PC-9 (cell line): ENCODE measurements at regions not wholly inside any gene's neighbourhood (a gene's known extent, or its start where the extent isn't known, plus 50 kb on each side); places are given as distances from the start of the nearest gene placed in this dataset.

Source experiments
- BruUV-seq: library from RNA; stranded (reverse); fragments of 400-500 nt; replicated peaks from 2 replicates; lab custom pipeline; 2021; lab: Mats Ljungman, UMichigan
- CTCF ChIA-PET: fragments of 300-600 bp; sonication (Branson Sonifier 250); formaldehyde crosslinking; loops from one replicate; lab custom pipeline; 2022; ENCODE audit warnings: antibody characterized with exemption; lab: Charles Lee
- POLR2A ChIA-PET: fragments of 300-600 bp; sonication (Branson Sonifier 250); formaldehyde crosslinking; loops from one replicate; lab custom pipeline; 2022; ENCODE audit warnings: antibody characterized with exemption; ENCODE audit not compliant: unreplicated experiment; lab: Charles Lee
- DNase-seq, 2 experiments: peaks; one replicate each; pipeline versions ENCODE4 v3.0.0 to v3.0.0-alpha.2; 2015 to 2022; ENCODE audit warnings: mixed read lengths in 1 of 2
- H2AFZ ChIP-seq: fragments of 200-600 bp; sonication (generic); 2 replicates; pipeline ENCODE4 v1.8.1; 2017; ENCODE audit warnings: antibody characterized with exemption
- H3F3A ChIP-seq: fragments of 200-600 bp; sonication (generic); 2 replicates; pipeline ENCODE4 v1.8.1; 2017; ENCODE audit warnings: antibody characterized with exemption, mild to moderate bottlenecking, low read depth; ENCODE audit not compliant: insufficient read depth
- H3K27ac ChIP-seq: fragments of 200-600 bp; sonication (generic); 2 replicates; pipeline ENCODE4 v1.6.1; 2016; ENCODE audit warnings: mixed run types
- H3K27me3 ChIP-seq: fragments of 200-600 bp; sonication (generic); 2 replicates; pipeline ENCODE4 v1.6.1; 2016; ENCODE audit warnings: low read depth, mixed run types; ENCODE audit not compliant: insufficient read depth
- H3K36me3 ChIP-seq: fragments of 200-600 bp; sonication (generic); 2 replicates; pipeline ENCODE4 v1.6.1; 2016; ENCODE audit warnings: low read depth, mixed run types
- H3K4me1 ChIP-seq: fragments of 200-600 bp; sonication (generic); replicated peaks from 2 replicates; pipeline ENCODE4 v1.6.1; 2016; ENCODE audit warnings: mixed run types; ENCODE audit not compliant: insufficient read depth
- H3K4me2 ChIP-seq: fragments of 200-600 bp; sonication (generic); 2 replicates; pipeline ENCODE4 v1.6.1; 2017; ENCODE audit warnings: mixed run types
- H3K4me3 ChIP-seq: fragments of 200-600 bp; sonication (generic); 2 replicates; pipeline ENCODE4 v1.6.1; 2016; ENCODE audit warnings: mixed run types
- H3K79me2 ChIP-seq: fragments of 200-600 bp; sonication (generic); 2 replicates; pipeline ENCODE4 v1.6.1; 2017; ENCODE audit warnings: low read depth, mixed run types
- H3K9me2 ChIP-seq: fragments of 200-600 bp; sonication (generic); 2 replicates; pipeline ENCODE4 v1.8.1; 2017; ENCODE audit warnings: mild to moderate bottlenecking; ENCODE audit not compliant: insufficient read depth
- H3K9me3 ChIP-seq: fragments of 200-600 bp; sonication (generic); 2 replicates; pipeline ENCODE4 v1.8.1; 2016; ENCODE audit warnings: low read depth; ENCODE audit not compliant: insufficient read depth
- H4K20me1 ChIP-seq: fragments of 200-600 bp; sonication (generic); 2 replicates; pipeline ENCODE4 v1.8.1; 2017; ENCODE audit not compliant: insufficient read depth
- CTCF ChIP-seq: fragments of 200-600 bp; sonication (generic); conservative IDR thresholded peaks from 2 replicates; pipeline ENCODE4 v1.6.1; 2017; ENCODE audit warnings: mixed run types, antibody characterized with exemption, mild to moderate bottlenecking, moderate library complexity
- EZH2 ChIP-seq: fragments of 200-600 bp; sonication (generic); IDR thresholded peaks from 2 replicates; pipeline ENCODE4 v1.8.0; 2017; ENCODE audit warnings: antibody characterized with exemption, low read depth
- intact Hi-C: fragments of 100-400 bp; cut with micrococcal nuclease; formaldehyde crosslinking; loops from one replicate; pipeline ENCODE4 v1.10.0; 2022; ENCODE audit not compliant: unreplicated experiment

GRCh38 chr1:213605732-213606131, 382.0 kb upstream of the PROX1 start:
- H3K9me2 ChIP-seq, result no peaks in the 10 kb centered on the region
- no peaks in the 10 kb centered on the region for H3K36me3 ChIP-seq
- H3K79me2 ChIP-seq, result no peaks in the 10 kb centered on the region
- DNase-seq, result no peak
- no peak for TF ChIP-seq EZH2
- TF ChIP-seq CTCF, result no peak
- H3K4me2 ChIP-seq, result no peak overlapping the region
- H3F3A ChIP-seq, result no peaks in the 10 kb centered on the region
- H3K27ac ChIP-seq, result no peak overlapping the region
- no peaks in the 10 kb centered on the region for H4K20me1 ChIP-seq
- H3K4me1 ChIP-seq, result no peaks in the 10 kb centered on the region
- BruUV-seq, result no TSS peak
- intact Hi-C loops, result no loop called here
- no peaks in the 10 kb centered on the region; the same call in 1 of the 2 replicates for H3K9me3 ChIP-seq
- ChIA-PET CTCF (no interaction called here), POLR2A (no interaction called here)
- H3K27me3 ChIP-seq, result no peaks in the 10 kb centered on the region
- H3K4me3 ChIP-seq, result no peak overlapping the region
- no peak overlapping the region for H2AFZ ChIP-seq

- intact Hi-C loops, result no loop called here
- no peaks in the 10 kb centered on the region for H3K4me1 ChIP-seq
- H3K4me2 ChIP-seq, result no peak overlapping the region
- TF ChIP-seq EZH2, result no peak
- no peak for TF ChIP-seq CTCF
- no peak overlapping the region for H3K27ac ChIP-seq
- H3K79me2 ChIP-seq, result no peaks in the 10 kb centered on the region
- H4K20me1 ChIP-seq, result no peaks in the 10 kb centered on the region
- ChIA-PET CTCF (no interaction called here), POLR2A (no interaction called here)
- no peak for DNase-seq
- no peak overlapping the region for H2AFZ ChIP-seq
- no peaks in the 10 kb centered on the region for H3K9me2 ChIP-seq
- no peaks in the 10 kb centered on the region for H3K27me3 ChIP-seq
- H3K36me3 ChIP-seq, result no peaks in the 10 kb centered on the region
- H3K4me3 ChIP-seq, result no peak overlapping the region
- no peaks in the 10 kb centered on the region for H3F3A ChIP-seq
- BruUV-seq, result no TSS peak
- H3K9me3 ChIP-seq, result no peaks in the 10 kb centered on the region; the same call in 1 of the 2 replicates
These were observed 381.4 kb upstream of the PROX1 start for GRCh38 chr1:213606252-213606820.

- H3K79me2 ChIP-seq, result no peaks in the 10 kb centered on the region
- no peaks in the 10 kb centered on the region for H3K9me3 ChIP-seq
- H3K4me2 ChIP-seq, result no peak overlapping the region
- POLR2A ChIA-PET, result no interaction called here
- no peak for DNase-seq
- H3K27ac ChIP-seq, result no peak overlapping the region
- no peaks in the 10 kb centered on the region for H3K36me3 ChIP-seq
- H4K20me1 ChIP-seq, result no peaks in the 10 kb centered on the region
- H3K4me3 ChIP-seq, result no peak overlapping the region
- no peaks in the 10 kb centered on the region for H3K4me1 ChIP-seq
- CTCF ChIA-PET, result no interaction called here
- no peaks in the 10 kb centered on the region for H3K27me3 ChIP-seq
- TF ChIP-seq EZH2 (no peak), CTCF (no peak)
- no peak overlapping the region for H2AFZ ChIP-seq
- no peaks in the 10 kb centered on the region for H3F3A ChIP-seq
- no TSS peak for BruUV-seq
- peaks cover 4% of the 10 kb centered on the region; the same call in 1 of the 2 replicates for H3K9me2 ChIP-seq
- intact Hi-C loops, result no loop called here
These were observed 374.2 kb upstream of the PROX1 start for GRCh38 chr1:213613549-213613948.
